NCI-H510A (cell line): ENCODE measurements at regions not wholly inside any gene's neighbourhood (a gene's known extent, or its start where the extent isn't known, plus 50 kb on each side); places are given as distances from the start of the nearest gene placed in this dataset.
"Not testable (repeated sequence)": the region's sequence is repeated elsewhere in the genome, so short reads cannot be mapped to it uniquely, and the experiment has no call there.

Experiments
- DNase-seq: peaks from one replicate; lab custom pipeline; 2025; lab: John Stamatoyannopoulos, UW

DNA sequence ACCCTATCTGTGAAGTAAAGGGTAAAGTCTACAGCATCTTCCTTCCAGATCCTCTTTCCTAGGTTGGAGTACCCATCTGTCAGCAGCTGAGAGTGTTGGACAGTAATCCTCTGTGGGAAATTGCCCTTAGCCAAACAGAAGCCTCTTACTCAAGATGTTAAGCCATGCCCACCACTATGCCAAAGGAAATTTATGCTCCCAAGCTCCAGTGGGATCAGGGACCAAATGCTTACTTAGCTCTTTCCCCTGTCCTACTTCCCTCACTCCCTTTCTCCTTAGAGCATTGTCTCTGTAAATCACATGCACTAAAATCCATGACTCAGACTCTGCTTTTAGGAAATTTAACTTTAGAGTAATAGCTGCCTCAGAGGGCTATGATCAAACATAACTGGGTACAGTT lies 254.0 kb downstream of the BRINP2 start:
- no peak for DNase-seq

DNA sequence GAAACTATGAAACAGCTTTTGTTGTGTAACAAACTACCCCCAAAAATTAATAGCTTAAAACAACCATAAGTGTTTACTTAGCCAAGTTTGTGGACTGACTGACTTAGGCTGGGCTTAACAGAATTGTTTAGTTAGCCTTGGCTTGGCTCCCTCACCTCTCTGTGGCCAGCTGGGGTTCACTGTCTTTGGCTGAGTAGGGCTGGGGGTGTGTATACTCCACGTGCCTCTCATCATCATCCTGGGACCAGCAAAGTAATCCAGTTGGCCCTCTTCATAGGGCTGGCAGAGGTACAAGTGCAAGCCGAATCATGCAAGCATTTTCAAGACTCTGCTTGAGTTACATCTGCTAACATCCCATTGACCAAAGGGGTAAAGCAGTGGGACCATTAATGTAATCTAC lies 252.3 kb downstream of the BRINP2 start:
- DNase-seq = no peak

DNA sequence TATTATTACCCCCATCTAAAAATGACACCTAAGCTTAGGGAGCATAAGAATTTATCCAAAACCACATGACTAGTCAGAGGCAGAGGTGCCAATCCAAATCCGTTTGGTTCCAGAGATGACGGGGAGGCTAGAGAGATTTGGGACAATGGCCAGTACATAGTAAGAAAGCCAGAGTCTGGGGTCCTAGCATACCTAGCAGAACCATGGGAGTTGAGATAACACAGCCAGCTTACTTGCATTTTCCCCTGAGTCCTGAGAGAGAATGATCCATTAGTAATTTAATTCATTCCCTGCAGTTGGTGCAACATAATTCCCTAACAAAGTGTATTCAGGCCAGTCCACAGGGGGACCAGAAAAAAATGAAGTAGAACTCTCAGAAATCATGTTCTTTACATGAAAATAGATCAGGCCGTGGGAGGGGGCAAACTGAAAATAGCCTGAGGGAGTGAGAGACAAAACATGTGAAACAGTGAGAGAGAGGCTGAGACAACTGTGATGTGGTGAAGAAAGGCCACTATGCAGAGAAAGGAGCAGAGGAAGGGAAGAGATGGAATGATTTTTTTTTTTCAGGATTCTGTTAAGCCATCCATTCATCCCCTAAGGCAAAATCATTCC lies 243.3 kb downstream of the BRINP2 start:
- DNase-seq = no peak

DNA sequence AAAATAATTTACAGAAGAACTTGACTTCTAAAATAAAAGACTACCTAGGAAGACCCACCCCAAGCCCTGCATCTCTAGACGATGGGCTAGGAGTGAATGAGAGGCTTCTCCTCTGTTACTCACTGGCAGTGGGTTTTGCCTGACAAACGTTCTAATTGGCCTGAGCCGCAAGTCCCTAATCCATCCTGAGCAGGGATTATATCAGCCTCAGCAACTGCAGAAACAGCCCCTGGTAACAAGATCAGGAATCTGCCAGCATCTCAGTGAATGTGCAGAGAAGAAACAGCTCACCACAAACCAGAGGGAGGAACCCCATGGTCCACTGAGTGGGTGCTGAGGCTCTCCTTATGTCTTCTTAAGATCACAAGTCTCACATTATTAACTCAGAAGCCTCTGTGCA lies 240.6 kb downstream of the BRINP2 start:
- no peak for DNase-seq

DNA sequence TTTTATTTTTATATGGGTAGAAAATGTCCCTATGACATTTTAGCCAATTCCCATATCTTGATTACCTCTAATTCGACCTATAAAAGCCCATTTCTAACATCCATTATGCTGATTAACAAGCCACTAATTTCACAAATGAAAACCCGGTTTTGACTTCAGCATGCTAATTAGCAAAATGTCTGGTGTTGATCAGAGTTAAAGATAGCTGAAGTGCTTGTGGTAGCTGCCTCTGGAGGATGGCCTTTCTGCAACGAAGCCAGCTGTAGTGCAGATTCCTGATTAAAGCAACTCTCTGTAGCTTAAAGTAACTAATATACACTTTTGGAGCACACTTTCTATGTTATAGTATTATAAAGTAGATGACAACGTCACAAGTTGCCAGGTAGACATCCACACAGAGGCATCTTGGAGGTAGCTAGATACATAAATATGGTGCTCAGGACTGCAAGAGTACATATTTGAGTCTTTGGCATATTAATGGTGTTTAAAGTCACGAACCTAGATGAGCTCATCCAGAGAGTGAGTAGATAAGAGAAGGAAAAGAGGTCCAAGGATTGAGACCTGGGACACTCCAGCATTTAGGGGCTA lies 239.5 kb downstream of the BRINP2 start:
- DNase-seq = no peak

DNA sequence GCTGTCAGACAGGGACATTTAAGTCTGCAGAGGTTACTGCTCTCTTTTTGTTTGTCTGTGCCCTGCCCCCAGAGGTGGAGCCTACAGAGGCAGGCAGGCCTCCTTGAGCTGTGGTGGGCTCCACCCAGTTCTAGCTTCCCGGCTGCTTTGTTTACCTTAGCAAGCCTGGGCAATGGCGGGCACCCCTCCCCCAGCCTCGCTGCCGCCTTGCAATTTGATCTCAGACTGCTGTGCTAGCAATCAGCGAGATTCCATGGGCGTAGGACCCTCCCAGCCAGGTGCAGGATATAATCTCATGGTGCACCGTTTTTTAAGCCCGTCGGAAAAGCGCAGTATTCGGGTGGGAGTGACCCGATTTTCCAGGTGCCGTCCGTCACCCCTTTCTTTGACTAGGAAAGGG lies 235.6 kb downstream of the BRINP2 start:
- not testable (repeated sequence) for DNase-seq

DNA sequence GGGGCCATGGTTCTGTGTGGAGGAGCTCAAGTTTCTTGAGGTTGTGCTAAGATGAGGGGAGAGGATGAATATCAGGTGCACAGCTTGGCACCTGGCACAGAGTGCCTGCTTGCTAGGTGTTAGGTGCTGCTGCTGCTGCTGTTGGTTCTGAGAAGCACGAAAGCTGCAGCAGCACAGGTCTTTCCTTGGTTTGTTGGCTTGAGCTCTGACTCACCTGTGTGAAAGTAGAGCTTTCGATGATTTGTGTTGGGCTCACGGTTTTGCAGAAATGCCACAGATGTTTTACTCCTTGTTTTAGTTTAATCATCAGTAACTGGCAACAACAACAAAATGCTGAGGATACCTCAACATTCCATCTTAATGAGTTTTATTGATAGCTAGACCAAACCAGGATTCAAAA lies 221.6 kb downstream of the BRINP2 start:
- no peak for DNase-seq

DNA sequence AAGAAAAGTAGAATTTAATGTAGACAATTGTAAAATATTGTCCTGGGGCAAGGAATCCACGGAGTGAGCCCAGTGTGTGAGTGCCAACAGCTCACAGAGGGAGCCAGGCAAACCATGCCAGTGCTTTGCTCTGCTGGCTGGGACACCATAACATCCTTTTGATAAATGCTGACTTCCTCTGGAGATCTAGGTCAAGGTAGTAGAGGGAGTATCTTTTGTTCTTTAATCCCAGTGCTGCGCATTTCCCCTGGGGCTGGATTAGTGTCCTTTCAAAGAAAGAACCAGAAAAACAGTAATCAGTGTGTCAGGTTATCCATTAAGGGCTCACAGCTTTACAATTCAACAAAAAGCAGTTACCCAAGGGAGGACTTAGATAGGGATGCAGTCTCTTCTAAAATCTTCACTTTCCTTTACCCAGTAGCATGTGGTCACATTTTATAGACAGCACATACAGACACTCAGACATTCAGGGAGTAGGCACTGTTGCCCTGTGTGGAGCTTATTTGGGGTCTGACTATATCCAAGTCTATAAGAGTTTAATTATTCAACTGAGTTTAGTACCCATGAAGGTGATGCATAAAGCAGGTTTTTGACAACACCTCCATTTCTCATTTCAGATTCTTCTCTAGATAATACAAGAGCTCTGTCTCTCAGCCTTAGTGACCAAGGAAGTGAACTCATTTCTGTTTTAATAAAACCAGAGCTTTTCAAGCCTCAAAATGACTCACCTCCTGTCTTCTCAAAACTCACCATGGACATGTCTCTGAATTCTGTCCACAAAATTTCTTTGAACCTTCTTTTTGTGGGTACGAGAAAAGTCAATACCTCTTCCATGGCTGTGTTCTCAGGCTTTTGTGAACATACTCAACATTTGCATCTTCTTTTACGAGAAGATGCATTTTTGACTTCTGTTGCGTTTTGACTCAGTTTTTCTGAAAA lies 215.3 kb downstream of the BRINP2 start:
- DNase-seq = no peak

DNA sequence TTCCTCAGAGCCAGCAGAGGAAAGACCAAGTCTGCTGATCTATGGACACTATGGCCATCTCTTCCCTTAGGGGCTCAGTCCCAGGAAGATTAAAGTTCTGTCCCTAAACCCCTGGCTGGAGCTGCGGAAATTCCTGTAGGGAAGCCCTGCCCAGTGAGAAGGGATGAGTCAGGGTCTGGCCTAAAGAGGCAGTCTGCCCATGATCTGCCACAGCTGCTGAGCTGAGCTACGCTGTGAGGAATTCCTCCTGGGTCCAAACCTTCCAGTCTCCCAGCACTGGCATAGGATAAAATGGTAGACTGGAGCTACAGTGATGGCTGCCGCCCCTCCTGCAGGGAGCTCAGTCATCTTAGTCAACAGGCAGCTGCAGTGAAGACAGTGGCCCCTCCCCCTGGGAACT lies 213.7 kb downstream of the BRINP2 start:
- no peak for DNase-seq

DNA sequence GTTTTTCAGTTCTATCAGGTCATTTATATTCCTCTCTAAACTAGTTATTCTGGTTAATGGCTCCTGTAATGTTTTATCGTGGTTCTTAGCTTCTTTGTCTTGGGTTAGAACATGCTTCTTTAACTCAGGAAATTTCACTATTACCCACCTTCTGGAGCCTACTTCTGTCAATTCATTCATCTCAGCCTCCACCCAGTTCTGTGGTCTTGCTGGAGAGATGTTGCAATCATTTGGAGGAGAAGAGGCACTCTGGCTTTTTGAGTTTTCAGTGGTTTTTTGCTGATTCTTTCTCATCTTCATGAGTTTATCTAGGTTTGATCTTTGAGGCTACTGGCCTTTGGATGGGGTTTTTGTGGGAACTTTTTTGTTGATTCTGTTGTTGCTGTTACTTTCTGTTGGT lies 213.0 kb downstream of the BRINP2 start:
- no peak for DNase-seq

DNA sequence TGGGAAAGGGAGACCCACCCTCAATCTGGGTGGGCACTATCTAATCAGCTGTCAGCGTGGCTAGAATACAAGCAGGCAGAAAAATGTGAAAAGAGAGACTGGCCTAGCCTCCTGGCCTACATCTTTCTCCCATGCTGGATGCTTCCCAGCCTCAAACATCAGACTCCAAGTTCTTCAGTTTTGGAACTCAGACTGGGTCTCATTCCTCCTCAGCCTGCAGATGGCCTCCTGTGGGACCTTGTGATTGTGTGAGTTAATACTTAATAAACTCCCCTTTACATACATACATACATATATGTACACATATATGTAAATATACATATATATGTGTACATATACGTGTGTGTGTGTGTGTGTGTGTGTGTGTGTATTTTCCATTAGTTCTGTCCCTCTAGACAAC lies 207.1 kb downstream of the BRINP2 start:
- no peak for DNase-seq

DNA sequence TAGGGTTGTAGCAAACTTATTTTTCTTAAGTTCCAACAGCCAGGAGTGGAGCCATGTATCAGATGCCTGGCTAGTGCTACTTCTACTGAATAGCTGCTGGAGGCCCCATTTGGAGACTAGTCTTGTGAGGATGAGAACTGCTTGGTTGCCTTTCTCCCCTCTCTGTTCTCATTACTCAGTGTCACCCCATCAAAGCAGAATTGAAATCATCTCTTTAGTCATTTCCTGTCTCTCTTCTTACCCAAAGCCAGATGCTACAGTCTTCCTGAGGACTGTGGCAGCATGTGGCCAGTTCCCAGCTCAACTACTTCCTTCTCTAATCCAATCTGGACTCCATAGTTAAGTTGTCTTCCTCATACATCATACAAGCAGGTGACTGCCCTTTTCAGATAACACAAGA lies 197.5 kb downstream of the BRINP2 start:
- DNase-seq = no peak

DNA sequence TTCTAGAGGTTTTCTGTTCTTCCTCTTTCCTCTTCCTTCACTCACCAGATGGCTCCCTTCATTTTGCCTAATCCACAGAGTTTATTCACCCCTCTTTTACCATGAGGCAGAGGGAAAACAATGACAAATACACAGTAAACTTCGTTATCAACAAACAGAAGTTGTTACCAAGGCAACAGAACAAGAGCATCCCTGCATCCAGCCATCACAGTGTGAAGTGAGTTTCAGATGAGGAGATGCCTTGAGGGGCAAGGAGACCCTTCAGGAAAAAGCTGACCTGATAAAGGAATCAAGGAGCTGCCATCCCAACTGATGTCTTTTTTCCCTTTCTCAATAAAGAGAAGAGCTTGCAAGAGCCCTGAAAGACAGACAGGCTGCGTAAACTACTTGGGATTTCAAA lies 195.3 kb downstream of the BRINP2 start:
- no peak for DNase-seq

DNA sequence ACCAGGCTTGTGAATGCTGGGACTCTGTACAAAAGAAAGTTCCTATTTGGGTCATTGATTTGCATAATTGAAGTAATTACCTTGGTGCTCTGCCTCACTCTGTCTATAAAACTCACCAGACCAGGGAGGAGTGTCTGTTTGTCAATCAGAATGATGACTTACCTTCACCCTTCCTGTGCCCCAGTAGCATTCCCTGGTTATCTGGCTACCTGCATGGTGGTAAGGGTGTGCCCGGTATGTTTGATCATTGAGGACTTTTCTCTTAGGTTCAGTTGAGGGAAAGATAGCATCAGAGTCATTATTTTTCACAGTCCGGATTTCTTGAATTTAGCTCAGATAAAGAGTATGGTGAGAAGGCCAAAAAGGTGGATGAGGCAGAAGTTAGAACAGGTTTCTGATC lies 190.0 kb downstream of the BRINP2 start:
- DNase-seq = no peak

DNA sequence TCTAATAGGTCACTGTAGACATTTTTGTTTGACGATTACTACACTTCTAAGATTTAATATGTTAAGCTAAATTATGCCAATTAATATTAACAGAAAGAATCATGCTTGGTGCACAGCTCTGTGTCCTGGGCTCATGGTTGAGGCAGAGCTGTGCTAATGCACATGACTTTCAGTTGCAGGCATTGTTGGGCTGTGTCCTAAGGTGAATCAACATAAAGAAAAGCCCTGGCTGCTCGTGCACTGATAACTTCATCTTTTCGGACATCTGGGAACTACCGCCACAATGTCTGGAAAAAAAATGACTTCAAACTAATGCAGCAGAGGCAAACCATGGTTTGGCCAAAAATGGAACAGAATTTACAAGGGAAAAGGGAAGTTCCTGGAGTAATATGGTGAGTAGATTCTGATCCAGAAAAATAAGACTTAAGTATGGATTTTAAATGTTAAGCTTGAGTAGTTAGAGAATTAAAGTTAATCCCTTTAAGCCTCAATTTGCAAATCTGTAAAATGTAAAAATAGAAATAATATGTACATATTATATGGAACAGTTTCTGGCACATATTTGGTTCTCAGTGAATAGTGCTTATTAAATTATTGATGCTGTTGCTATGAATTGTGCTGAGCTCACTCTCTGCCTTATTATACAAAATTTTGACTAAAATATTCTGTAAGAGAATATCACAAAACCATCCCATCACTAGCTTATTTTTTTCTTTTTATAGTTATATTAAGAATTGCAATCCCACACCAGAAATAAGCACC lies 186.1 kb downstream of the BRINP2 start:
- DNase-seq = no peak

DNA sequence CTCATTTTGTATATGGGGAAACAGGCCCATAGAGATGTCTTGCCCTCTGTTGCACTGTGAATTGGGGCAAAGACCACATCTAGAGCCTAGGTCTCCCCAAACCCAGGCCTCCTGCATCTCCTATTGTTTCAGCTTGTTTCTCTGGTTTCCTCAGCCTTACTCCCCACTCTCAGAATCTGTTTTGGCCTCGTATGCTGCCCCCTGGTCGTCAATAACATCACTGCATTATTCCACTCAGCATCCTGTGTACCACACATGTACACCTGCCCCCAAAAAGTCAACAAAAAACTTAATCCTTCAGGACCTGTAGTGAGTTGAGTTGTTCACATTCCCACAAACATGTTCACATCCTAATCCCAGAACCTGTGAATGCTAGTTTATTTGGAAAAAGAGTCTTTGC lies 184.8 kb downstream of the BRINP2 start:
- DNase-seq = no peak

DNA sequence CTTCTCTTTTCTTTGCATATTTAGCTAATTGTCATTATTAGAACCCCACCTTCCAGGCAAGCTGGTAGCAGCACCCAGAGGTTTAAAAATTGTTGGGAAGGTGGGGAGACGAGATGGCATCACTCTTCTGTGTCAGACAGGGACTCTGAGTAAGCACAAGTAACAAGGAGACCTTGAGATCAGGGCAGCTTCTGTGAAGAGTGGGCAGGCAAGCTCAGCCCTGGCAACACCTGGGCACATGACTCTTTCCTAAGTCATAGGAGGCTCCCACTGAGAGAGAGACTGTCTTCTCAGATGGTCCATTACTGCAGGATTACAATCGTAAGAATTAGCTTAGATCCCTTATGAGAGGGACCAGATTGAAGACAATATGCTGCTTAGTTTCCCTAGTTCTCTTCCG lies 183.5 kb downstream of the BRINP2 start:
- no peak for DNase-seq

DNA sequence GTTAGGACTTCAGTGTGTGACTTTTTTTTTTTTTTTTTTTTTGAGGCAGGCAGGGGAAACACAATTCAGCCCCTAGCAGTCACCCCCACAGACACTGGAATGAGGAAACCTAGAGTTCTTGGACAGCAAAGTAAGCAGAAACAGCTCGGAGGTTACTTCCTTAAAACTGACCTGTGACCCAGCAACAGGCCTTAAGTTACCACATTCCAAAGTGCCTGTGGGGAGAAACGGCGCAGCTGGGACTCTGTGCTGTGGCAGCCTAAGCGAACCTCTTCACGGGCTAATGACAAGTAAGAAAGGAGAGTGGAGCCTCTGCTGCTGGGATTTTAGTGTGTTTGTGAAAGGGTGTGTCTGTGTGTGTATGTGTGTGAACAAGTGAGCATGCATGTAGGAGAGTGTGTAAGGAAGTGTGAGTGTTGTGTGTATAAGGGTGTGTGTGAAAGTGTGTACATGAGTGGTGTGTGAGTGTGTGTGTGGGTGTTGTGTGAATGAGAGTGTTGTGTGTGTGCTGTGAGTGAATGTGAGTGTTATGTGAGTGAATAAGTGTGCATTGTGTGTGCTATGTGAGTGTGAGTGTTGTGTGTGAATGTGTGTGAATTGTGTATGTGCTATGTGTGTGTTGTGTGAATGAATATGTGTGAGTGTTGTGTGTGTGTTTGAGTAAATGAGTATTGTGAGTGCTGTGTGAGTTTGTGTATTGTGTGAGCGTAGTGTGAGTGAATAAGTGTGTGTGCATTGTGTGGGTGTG lies 180.8 kb downstream of the BRINP2 start:
- no peak for DNase-seq

DNA sequence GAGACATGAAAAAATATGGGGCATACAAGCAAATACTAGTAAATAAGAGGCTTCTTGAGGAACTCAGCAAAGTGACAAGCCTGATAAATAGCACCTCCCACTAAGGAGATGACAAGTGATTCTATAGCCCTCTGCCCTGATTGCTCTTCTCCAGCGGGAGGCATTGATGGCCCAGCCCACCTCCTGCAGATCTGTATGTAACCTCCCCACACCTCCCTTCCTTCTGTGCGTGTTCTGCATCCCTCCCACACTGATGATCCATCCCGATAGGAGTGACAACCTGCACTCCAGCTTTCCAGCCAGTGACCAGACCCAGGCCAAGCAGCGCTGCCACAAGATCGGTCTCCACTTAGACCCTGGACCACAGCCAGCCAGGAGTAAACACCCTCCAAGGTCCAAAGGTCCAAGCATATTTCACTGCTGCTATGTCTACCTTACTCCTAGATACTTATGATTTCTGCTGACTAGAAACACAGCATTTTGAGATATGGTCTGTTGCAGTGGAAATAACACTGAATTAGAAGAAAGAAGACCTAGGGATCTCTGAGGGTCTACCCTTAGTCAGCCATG lies 176.1 kb downstream of the BRINP2 start:
- no peak for DNase-seq

DNA sequence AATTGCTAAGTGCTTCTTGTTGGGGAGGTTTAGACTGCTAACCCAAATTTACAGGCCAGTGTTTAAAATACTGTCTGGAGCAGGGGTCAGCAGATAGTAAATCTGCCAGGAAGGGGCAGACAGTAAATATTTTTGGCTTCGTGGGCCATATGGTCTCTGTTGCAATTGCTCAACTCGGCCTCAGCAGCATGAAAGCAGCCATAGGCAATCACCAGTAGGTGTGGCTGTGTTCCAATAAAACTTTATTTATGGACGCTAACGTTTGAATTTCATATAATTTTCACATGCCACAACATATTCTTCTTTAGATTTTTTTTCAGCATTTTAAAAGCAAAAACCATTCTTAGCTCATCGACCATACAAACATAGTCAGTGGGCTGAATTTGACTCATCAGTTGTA lies 172.7 kb downstream of the BRINP2 start:
- DNase-seq = no peak

DNA sequence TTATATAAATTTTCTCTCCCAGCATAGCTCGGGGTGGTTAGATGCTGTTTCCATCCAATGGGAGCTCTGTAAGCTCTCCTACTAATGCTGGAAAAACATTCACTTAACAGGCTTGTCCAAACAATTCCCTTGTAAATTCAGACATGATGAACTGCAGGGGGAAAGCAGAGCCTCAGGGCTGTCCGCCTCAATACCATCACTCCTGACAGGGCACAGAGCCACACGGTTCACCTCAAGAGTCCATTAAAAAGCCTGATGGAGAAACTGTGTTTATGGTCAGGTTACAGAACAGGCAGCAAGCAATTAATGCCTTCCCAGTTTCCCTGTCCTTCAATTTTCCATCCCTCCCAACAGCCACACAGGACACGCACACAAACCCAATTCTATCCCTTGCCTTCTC lies 171.0 kb downstream of the BRINP2 start:
- no peak for DNase-seq
